ENCODE measurements at regions not wholly inside any gene's neighbourhood (a gene's known extent, or its start where the extent isn't known, plus 50 kb on each side); places are given as distances from the start of the nearest gene placed in this dataset.

DNA sequence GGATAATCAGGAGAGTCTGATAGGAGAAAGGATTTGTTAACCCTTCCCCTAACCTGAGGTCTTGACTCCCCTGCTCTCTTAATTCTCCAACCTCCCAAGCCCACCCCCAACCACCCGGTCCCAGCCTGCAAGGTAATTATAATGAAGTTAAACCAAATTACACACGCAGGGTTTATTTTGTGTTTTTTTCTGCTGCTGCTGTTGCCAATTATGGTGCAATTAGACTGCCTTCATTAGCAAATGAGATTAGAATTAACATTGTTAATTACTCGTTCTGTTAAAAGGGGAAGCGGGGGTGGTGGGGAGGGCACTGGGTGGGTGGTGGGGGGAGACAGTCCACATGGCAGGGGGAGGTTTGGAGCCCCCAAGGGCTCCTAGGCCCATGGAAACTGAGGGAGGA, 128.9 kb downstream of the CCT6B start:
- Histone ChIP-seq H3K4me3 (ENCODE audit: insufficient read depth, low read depth, low read length) (no peak overlapping the region), H3K27ac (ENCODE audit: insufficient read depth, low read depth, low read length, poor library complexity, severe bottlenecking) (no peak overlapping the region), H3K36me3 (ENCODE audit: control insufficient read depth, insufficient read depth, low read length) (no peaks in the 10 kb centered on the region), H3K4me1 (ENCODE audit: control insufficient read depth, insufficient read depth, low read length) (peaks cover 6% of the 10 kb centered on the region), H3K9me3 (ENCODE audit: control insufficient read depth, low read length) (no peaks in the 10 kb centered on the region), H3K27me3 (ENCODE audit: control insufficient read depth, insufficient read depth, low read length, poor library complexity, severe bottlenecking) (no peaks in the 10 kb centered on the region)
- WGBS, 2 experiments, result 75 to 87% methylated on average over 4 of the region's 4 CpGs

GRCh38 chr17:34827008-34827407, 134.3 kb downstream of the CCT6B start:
- Histone ChIP-seq H3K4me1 (ENCODE audit: control insufficient read depth, insufficient read depth, low read length) (peaks cover 8% of the 10 kb centered on the region), H3K27me3 (ENCODE audit: control insufficient read depth, insufficient read depth, low read length, poor library complexity, severe bottlenecking) (no peaks in the 10 kb centered on the region), H3K27ac (ENCODE audit: insufficient read depth, low read depth, low read length, poor library complexity, severe bottlenecking) (no peak overlapping the region), H3K9me3 (ENCODE audit: control insufficient read depth, low read length) (no peaks in the 10 kb centered on the region), H3K36me3 (ENCODE audit: control insufficient read depth, insufficient read depth, low read length) (no peaks in the 10 kb centered on the region), H3K4me3 (ENCODE audit: insufficient read depth, low read depth, low read length) (no peak overlapping the region)
- 93 to 96% methylated on average over 3 of the region's 3 CpGs for WGBS, 2 experiments

- H3K4me1 ChIP-seq (ENCODE audit: control insufficient read depth, insufficient read depth, low read length), result peaks cover 9% of the 10 kb centered on the region
- H3K36me3 ChIP-seq (ENCODE audit: control insufficient read depth, insufficient read depth, low read length), result no peaks in the 10 kb centered on the region
- no peak overlapping the region for H3K27ac ChIP-seq (ENCODE audit: insufficient read depth, low read depth, low read length, poor library complexity, severe bottlenecking)
- no peaks in the 10 kb centered on the region for H3K9me3 ChIP-seq (ENCODE audit: control insufficient read depth, low read length)
- WGBS, 2 experiments, result 73 to 77% methylated on average over 4 of the region's 4 CpGs
- peaks cover 6% of the 10 kb centered on the region for H3K27me3 ChIP-seq (ENCODE audit: control insufficient read depth, insufficient read depth, low read length, poor library complexity, severe bottlenecking)
- H3K4me3 ChIP-seq (ENCODE audit: insufficient read depth, low read depth, low read length), result no peak overlapping the region
Measured at GRCh38 chr17:34826332-34826731, 134.9 kb downstream of the CCT6B start.

DNA sequence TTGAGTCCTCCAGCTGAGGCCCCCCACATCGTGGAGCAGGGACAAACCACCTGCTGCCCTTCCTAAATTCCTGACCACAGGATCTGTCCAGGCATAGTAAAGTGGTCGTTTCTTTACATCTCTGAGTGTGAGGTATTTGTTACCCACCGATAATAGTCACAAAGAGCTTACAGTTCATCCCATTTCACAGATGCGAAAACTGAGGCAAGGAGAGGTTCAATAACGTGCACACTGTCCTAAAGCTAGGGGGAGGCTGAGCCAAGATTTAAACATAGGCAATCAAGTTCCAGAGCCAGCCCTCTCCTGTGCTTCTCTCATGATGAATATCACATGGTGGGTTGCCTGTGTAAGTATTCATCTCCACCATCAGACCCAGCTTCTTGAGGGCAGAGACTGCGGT, 135.4 kb downstream of the CCT6B start:
- no peak overlapping the region for H3K27ac ChIP-seq (ENCODE audit: insufficient read depth, low read depth, low read length, poor library complexity, severe bottlenecking)
- H3K9me3 ChIP-seq (ENCODE audit: control insufficient read depth, low read length), result no peaks in the 10 kb centered on the region
- no peaks in the 10 kb centered on the region for H3K36me3 ChIP-seq (ENCODE audit: control insufficient read depth, insufficient read depth, low read length)
- no peak overlapping the region for H3K4me3 ChIP-seq (ENCODE audit: insufficient read depth, low read depth, low read length)
- WGBS, 2 experiments, result 90 to 94% methylated on average over 6 of the region's 6 CpGs
- H3K27me3 ChIP-seq (ENCODE audit: control insufficient read depth, insufficient read depth, low read length, poor library complexity, severe bottlenecking), result peaks cover 6% of the 10 kb centered on the region
- peaks cover 8% of the 10 kb centered on the region for H3K4me1 ChIP-seq (ENCODE audit: control insufficient read depth, insufficient read depth, low read length)

DNA sequence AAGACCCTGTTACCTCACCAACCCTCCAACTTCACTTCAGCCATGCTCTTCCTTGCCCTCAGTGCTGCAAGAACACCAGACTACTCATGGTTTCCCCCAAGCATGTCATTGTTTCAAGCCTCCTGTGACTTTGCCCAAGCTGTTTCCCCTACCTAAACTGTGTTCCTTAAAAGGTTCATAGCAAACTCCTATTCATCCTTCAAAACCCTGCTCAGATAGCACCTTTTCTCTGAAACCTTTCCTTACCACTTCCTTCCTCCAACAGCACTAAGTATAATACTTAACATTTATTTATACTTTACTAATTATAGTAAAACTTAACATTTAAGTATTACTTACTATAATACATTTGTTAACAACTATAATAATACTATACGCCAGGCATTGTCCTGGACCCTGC, 136.2 kb downstream of the CCT6B start:
- Histone ChIP-seq H3K9me3 (ENCODE audit: control insufficient read depth, low read length) (no peaks in the 10 kb centered on the region), H3K36me3 (ENCODE audit: control insufficient read depth, insufficient read depth, low read length) (no peaks in the 10 kb centered on the region), H3K4me1 (ENCODE audit: control insufficient read depth, insufficient read depth, low read length) (peaks cover 12% of the 10 kb centered on the region)

DNA sequence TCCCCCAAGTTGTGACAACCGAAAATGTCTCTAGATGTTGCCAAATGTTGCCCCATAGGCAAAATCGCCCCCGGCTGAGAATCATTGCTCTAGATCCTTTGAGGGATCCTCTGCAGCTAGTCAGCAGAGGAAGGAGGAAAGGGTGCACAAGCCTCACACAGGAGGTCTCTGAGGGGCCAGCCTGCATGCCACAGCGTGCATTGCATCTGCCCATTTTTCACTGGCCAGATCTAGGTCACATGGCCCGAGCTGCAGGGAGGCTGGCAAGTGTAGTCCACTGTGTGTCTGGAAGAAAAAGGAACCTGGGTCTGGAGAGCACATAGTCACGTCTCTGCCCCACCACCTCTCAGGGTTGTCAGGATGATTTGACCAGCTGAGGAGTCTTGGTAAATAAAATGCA, 138.2 kb downstream of the CCT6B start:
- H3K27me3 ChIP-seq (ENCODE audit: control insufficient read depth, insufficient read depth, low read length, poor library complexity, severe bottlenecking), result peaks cover 17% of the 10 kb centered on the region

More for the DNA sequence above, 136.2 kb downstream of the CCT6B start:
- 100% methylated on average over 1 of the region's 1 CpG for WGBS, 2 experiments
- no peak overlapping the region for H3K4me3 ChIP-seq (ENCODE audit: insufficient read depth, low read depth, low read length)
- H3K27ac ChIP-seq (ENCODE audit: insufficient read depth, low read depth, low read length, poor library complexity, severe bottlenecking), result no peak overlapping the region
- H3K27me3 ChIP-seq (ENCODE audit: control insufficient read depth, insufficient read depth, low read length, poor library complexity, severe bottlenecking), result peaks cover 6% of the 10 kb centered on the region

DNA sequence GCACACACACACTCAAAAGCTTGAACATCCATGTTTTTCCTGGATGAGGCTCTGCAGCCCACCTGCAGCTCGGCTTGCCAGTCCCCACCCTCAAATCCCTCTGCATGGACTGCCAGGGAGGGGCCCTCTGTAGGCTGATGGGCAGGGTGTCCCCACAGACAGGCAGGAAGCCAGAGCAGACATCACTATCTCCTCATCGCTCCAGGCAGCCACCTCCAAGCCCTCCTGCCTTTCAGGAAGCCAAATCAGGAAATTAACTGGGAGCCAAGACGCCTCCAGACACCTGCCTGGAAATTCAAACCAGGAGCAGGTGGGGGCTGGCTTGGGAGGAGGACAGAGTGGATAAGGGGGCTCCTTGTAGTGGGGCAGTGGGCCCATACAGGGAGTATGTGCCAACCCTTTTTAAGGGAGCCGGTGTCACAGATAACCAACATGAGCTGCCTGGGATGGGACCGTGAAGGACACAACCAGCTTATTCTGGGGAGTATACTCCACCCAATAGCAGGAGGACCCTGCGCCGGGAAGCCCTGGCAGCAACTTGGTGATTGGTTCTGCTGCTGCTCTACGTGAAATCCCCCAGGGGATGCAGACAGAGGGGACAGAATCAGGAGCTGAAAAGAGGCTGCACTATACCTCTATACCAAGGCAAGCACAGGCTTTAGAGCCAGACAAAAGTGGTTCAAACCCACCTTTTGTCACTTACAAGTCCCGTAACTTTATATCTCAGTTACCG, 139.1 kb downstream of the CCT6B start:
- WGBS, 2 experiments, result 80 to 82% methylated on average over 10 of the region's 10 CpGs
- Histone ChIP-seq H3K27me3 (ENCODE audit: control insufficient read depth, insufficient read depth, low read length, poor library complexity, severe bottlenecking) (peaks cover 21% of the 10 kb centered on the region), H3K4me3 (ENCODE audit: insufficient read depth, low read depth, low read length) (no peak overlapping the region)

More for the DNA sequence above, 138.2 kb downstream of the CCT6B start:
- WGBS, 2 experiments, result 88 to 91% methylated on average over 6 of the region's 6 CpGs
- Histone ChIP-seq H3K4me3 (ENCODE audit: insufficient read depth, low read depth, low read length) (no peak overlapping the region), H3K9me3 (ENCODE audit: control insufficient read depth, low read length) (no peaks in the 10 kb centered on the region), H3K27ac (ENCODE audit: insufficient read depth, low read depth, low read length, poor library complexity, severe bottlenecking) (no peak overlapping the region), H3K36me3 (ENCODE audit: control insufficient read depth, insufficient read depth, low read length) (no peaks in the 10 kb centered on the region), H3K4me1 (ENCODE audit: control insufficient read depth, insufficient read depth, low read length) (peaks cover 14% of the 10 kb centered on the region)

GRCh38 chr17:34820922-34821321, 140.3 kb downstream of the CCT6B start:
- no peaks in the 10 kb centered on the region for H3K9me3 ChIP-seq (ENCODE audit: control insufficient read depth, low read length)
- no peaks in the 10 kb centered on the region for H3K36me3 ChIP-seq (ENCODE audit: control insufficient read depth, insufficient read depth, low read length)
- H3K27me3 ChIP-seq (ENCODE audit: control insufficient read depth, insufficient read depth, low read length, poor library complexity, severe bottlenecking), result peaks cover 21% of the 10 kb centered on the region
- H3K27ac ChIP-seq (ENCODE audit: insufficient read depth, low read depth, low read length, poor library complexity, severe bottlenecking), result no peak overlapping the region
- peaks cover 14% of the 10 kb centered on the region for H3K4me1 ChIP-seq (ENCODE audit: control insufficient read depth, insufficient read depth, low read length)
- no peak overlapping the region for H3K4me3 ChIP-seq (ENCODE audit: insufficient read depth, low read depth, low read length)
- WGBS, 2 experiments, result 56 to 59% methylated on average over 4 of the region's 4 CpGs

More for the DNA sequence above, 139.1 kb downstream of the CCT6B start:
- Histone ChIP-seq H3K27ac (ENCODE audit: insufficient read depth, low read depth, low read length, poor library complexity, severe bottlenecking) (no peak overlapping the region), H3K9me3 (ENCODE audit: control insufficient read depth, low read length) (no peaks in the 10 kb centered on the region), H3K4me1 (ENCODE audit: control insufficient read depth, insufficient read depth, low read length) (peaks cover 14% of the 10 kb centered on the region), H3K36me3 (ENCODE audit: control insufficient read depth, insufficient read depth, low read length) (no peaks in the 10 kb centered on the region)

- Histone ChIP-seq H3K27ac (ENCODE audit: insufficient read depth, low read depth, low read length, poor library complexity, severe bottlenecking) (no peak overlapping the region), H3K4me3 (ENCODE audit: insufficient read depth, low read depth, low read length) (no peak overlapping the region), H3K27me3 (ENCODE audit: control insufficient read depth, insufficient read depth, low read length, poor library complexity, severe bottlenecking) (peaks cover 22% of the 10 kb centered on the region), H3K9me3 (ENCODE audit: control insufficient read depth, low read length) (no peaks in the 10 kb centered on the region), H3K4me1 (ENCODE audit: control insufficient read depth, insufficient read depth, low read length) (peaks cover 14% of the 10 kb centered on the region), H3K36me3 (ENCODE audit: control insufficient read depth, insufficient read depth, low read length) (no peaks in the 10 kb centered on the region)
- WGBS, 2 experiments, result 19 to 20% methylated on average over 8 of the region's 8 CpGs
Measured at GRCh38 chr17:34820248-34820801, 140.9 kb downstream of the CCT6B start.

DNA sequence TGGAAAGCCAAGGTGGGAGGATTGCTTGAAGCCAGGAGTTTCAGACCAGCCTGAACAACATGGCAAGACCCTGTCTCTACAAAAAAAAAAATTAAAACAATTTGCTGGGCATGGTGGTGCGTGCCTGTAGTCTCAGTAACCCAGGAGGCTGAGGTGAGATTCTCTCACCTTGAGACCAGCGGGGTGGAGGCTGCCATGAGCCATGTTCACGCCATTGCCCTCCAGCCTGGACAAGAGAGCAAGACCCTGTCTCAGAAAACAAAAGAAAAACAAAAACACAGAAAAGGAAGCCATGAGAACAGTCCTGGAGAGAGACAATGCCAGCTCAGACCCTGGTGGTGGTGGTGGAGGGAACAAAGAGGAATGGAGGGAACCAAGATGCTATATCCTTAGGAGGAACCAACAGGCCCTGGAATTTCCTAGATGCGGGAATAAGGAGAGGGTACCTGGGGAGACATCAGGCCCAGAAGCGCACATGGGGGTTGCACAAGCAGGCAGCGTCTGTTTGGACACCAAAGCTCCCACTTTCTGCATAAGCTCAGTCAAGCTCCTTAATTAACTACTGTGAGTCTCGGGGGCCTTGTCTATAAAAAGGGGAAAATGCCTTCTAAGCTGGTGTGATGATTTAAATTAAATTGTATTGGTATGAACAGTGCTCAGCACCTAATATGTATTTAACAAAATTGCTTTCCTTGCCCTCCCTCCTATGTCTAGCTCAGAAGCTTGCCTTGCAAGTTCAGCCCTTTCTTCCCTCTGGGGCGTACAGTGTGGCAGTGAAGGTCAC, 143.8 kb downstream of the CCT6B start:
- no peak overlapping the region for H3K27ac ChIP-seq (ENCODE audit: insufficient read depth, low read depth, low read length, poor library complexity, severe bottlenecking)
- peaks cover 14% of the 10 kb centered on the region for H3K4me1 ChIP-seq (ENCODE audit: control insufficient read depth, insufficient read depth, low read length)
- no peak overlapping the region for H3K4me3 ChIP-seq (ENCODE audit: insufficient read depth, low read depth, low read length)
- 91 to 95% methylated on average over 7 to 8 of the region's 8 CpGs for WGBS, 2 experiments
- H3K27me3 ChIP-seq (ENCODE audit: control insufficient read depth, insufficient read depth, low read length, poor library complexity, severe bottlenecking), result peaks cover 26% of the 10 kb centered on the region
- no peaks in the 10 kb centered on the region for H3K9me3 ChIP-seq (ENCODE audit: control insufficient read depth, low read length)
- no peaks in the 10 kb centered on the region for H3K36me3 ChIP-seq (ENCODE audit: control insufficient read depth, insufficient read depth, low read length)
